HCT116 (cell line): ENCODE measurements at regions not wholly inside any gene's neighbourhood (a gene's known extent, or its start where the extent isn't known, plus 50 kb on each side); places are given as distances from the start of the nearest gene placed in this dataset.

Source experiments
- ATAC-seq: fragments of 200-7000 bp; cut with Tn5 transposase; 2 replicates; pipeline ENCODE4 v1.9.1; 2020; ENCODE audit warnings: mild to moderate bottlenecking, moderate library complexity
- BruUV-seq: library from RNA; stranded (reverse); fragments of 400-500 nt; replicated peaks from 2 replicates; lab custom pipeline; 2021; lab: Mats Ljungman, UMichigan
- CTCF ChIA-PET: fragments of 300-600 bp; sonication (Branson Sonifier 250); formaldehyde crosslinking; loops from one replicate; lab custom pipeline; 2021; ENCODE audit warnings: antibody characterized with exemption; lab: Charles Lee
- POLR2A ChIA-PET: fragments of 300-600, 350-600 bp; sonication (Branson Sonifier 250); formaldehyde crosslinking; loops from one replicate; lab custom pipeline; 2021; ENCODE audit warnings: antibody characterized with exemption; lab: Charles Lee
- RAD21 ChIA-PET, 2 experiments: fragments of 300-600 bp; sonication (Branson Sonifier 250); formaldehyde crosslinking; loops; one replicate each; lab custom pipeline; 2023; ENCODE audit warnings: low total read pairs in 2 of 2; ENCODE audit not compliant: uncharacterized antibody in 2 of 2, unreplicated experiment in 2 of 2, low non-redundant PET in 1 of 2; lab: Charles Lee
- DNase-seq: peaks from one replicate; pipeline ENCODE4 v3.0.0-alpha.2; 2010; ENCODE audit warnings: low read depth, low spot score
- H2AFZ ChIP-seq: fragments of 200-600 bp; shearing (Covaris generic), sonication (generic); 2 replicates; pipeline ENCODE4 v1.6.1; 2017; ENCODE audit warnings: low read depth, mixed run types, mixed read lengths, antibody characterized with exemption, low read length; ENCODE audit not compliant: poor library complexity, severe bottlenecking
- H3K27ac ChIP-seq: 2 replicates; pipeline ENCODE4 v1.5.1; 2012; ENCODE audit warnings: low read depth, low read length
- H3K27me3 ChIP-seq: fragments of 200-600 bp; sonication (generic); 2 replicates; pipeline ENCODE4 v1.6.1; 2016; ENCODE audit warnings: mixed run types, low read length, mixed read lengths; ENCODE audit not compliant: insufficient read depth
- H3K36me3 ChIP-seq, 2 experiments: fragments of 200-500 bp in 1 of 2; fragments of 200-600 bp in 1 of 2; sonication (Bioruptor generic) in 1 of 2; sonication (generic) in 1 of 2; 2 replicates each; pipeline versions ENCODE4 v1.5.1 to v1.6.1; 2014 to 2016; ENCODE audit warnings: low read length in 2 of 2, inconsistent platforms in 1 of 2, mixed read lengths in 1 of 2, mixed run types in 1 of 2; ENCODE audit not compliant: insufficient read depth in 2 of 2, control insufficient read depth in 1 of 2
- H3K4me1 ChIP-seq, 2 experiments: fragments of 200-600 bp in 1 of 2; sonication (generic) in 1 of 2; 2 replicates each; pipeline versions ENCODE4 v1.5.1 to v1.6.1; 2012 to 2017; ENCODE audit warnings: low read length in 2 of 2, inconsistent platforms in 1 of 2, mild to moderate bottlenecking in 1 of 2, mixed read lengths in 1 of 2, mixed run types in 1 of 2, moderate library complexity in 1 of 2; ENCODE audit not compliant: insufficient read depth in 2 of 2, control insufficient read depth in 1 of 2
- H3K4me2 ChIP-seq: fragments of 200-600 bp; sonication (generic); 2 replicates; pipeline ENCODE4 v1.6.1; 2017; ENCODE audit warnings: mixed run types, low read length, mixed read lengths
- H3K4me3 ChIP-seq, 2 experiments: fragments of 200-600 bp in 1 of 2; sonication (generic) in 1 of 2; replicated peaks in 1 of 2; 2 replicates each; pipeline ENCODE4 v1.5.1; 2011 to 2016; ENCODE audit warnings: low read length in 2 of 2, control low read depth in 1 of 2, low read depth in 1 of 2, mild to moderate bottlenecking in 1 of 2, mixed read lengths in 1 of 2, mixed run types in 1 of 2
- H3K79me2 ChIP-seq: fragments of 200-600 bp; sonication (generic); 2 replicates; pipeline ENCODE4 v1.6.1; 2017; ENCODE audit warnings: mild to moderate bottlenecking, mixed run types, low read length, moderate library complexity, mixed read lengths; ENCODE audit not compliant: insufficient read depth
- H3K9ac ChIP-seq: fragments of 200-600 bp; sonication (generic); 2 replicates; pipeline ENCODE4 v1.6.1; 2016; ENCODE audit warnings: low read length, mixed read lengths
- H3K9me2 ChIP-seq: fragments of 200-600 bp; sonication (generic), shearing (Covaris generic); 2 replicates; pipeline ENCODE4 v1.6.1; 2017; ENCODE audit warnings: mixed run types, mild to moderate bottlenecking, moderate library complexity; ENCODE audit not compliant: insufficient read depth
- H3K9me3 ChIP-seq, 2 experiments: fragments of 200-500 bp in 1 of 2; fragments of 200-600 bp in 1 of 2; sonication (Bioruptor generic) in 1 of 2; sonication (generic) in 1 of 2; 2 replicates each; pipeline ENCODE4 v1.6.1; 2014 to 2017; ENCODE audit warnings: low read length in 2 of 2, mixed read lengths in 2 of 2, inconsistent platforms in 1 of 2, low read depth in 1 of 2, mild to moderate bottlenecking in 1 of 2, mixed run types in 1 of 2, moderate library complexity in 1 of 2; ENCODE audit not compliant: control insufficient read depth in 1 of 2, insufficient read depth in 1 of 2
- H4K20me1 ChIP-seq: fragments of 200-600 bp; sonication (generic), shearing (Covaris generic); 2 replicates; pipeline ENCODE4 v1.6.1; 2017; ENCODE audit warnings: mixed run types, mild to moderate bottlenecking, moderate library complexity; ENCODE audit not compliant: insufficient read depth
- ATF3 ChIP-seq: IDR thresholded peaks from 2 replicates; pipeline ENCODE4 v1.6.1; 2012
- CBX3 ChIP-seq: IDR thresholded peaks from 2 replicates; pipeline ENCODE4 v1.6.1; 2012; ENCODE audit warnings: low read depth
- CEBPB ChIP-seq: IDR thresholded peaks from 2 replicates; pipeline ENCODE4 v1.6.1; 2012; ENCODE audit warnings: low read depth
- EGR1 ChIP-seq: IDR thresholded peaks from 2 replicates; pipeline ENCODE4 v1.6.1; 2012; ENCODE audit warnings: low read depth
- ELF1 ChIP-seq: IDR thresholded peaks from 2 replicates; pipeline ENCODE4 v1.6.1; 2012; ENCODE audit warnings: low read depth, borderline replicate concordance
- EZH2 ChIP-seq: fragments of 200-600 bp; sonication (generic); IDR thresholded peaks from 2 replicates; pipeline ENCODE4 v1.6.1; 2017; ENCODE audit warnings: antibody characterized with exemption, mixed run types
- FOSL1 ChIP-seq: IDR thresholded peaks from 2 replicates; pipeline ENCODE4 v1.6.1; 2012; ENCODE audit warnings: low read depth
- JUND ChIP-seq: IDR thresholded peaks from 2 replicates; pipeline ENCODE4 v1.6.1; 2012
- POLR2A ChIP-seq: IDR thresholded peaks from 2 replicates; pipeline ENCODE4 v1.7.0; 2011; ENCODE audit warnings: borderline replicate concordance; ENCODE audit not compliant: insufficient read depth, insufficient read length; ENCODE audit errors: extremely low read depth
- RAD21 ChIP-seq: IDR thresholded peaks from 2 replicates; pipeline ENCODE4 v1.6.1; 2012; ENCODE audit warnings: low read depth, mild to moderate bottlenecking
- SIN3A ChIP-seq: IDR thresholded peaks from 2 replicates; pipeline ENCODE4 v1.6.1; 2012; ENCODE audit warnings: low read depth
- SP1 ChIP-seq: IDR thresholded peaks from 2 replicates; pipeline ENCODE4 v1.6.1; 2012; ENCODE audit warnings: low read depth
- SRF ChIP-seq: IDR thresholded peaks from 2 replicates; pipeline ENCODE4 v1.6.1; 2012; ENCODE audit warnings: low read depth
- TCF7L2 ChIP-seq: IDR thresholded peaks from 2 replicates; pipeline ENCODE4 v1.7.0; 2011; ENCODE audit warnings: borderline replicate concordance, inconsistent platforms; ENCODE audit not compliant: insufficient read depth, insufficient read length; ENCODE audit errors: extremely low read depth
- YY1 ChIP-seq: IDR thresholded peaks from 2 replicates; pipeline ENCODE4 v1.6.1; 2011; ENCODE audit warnings: low read length, low read depth, moderate library complexity, mild to moderate bottlenecking; ENCODE audit not compliant: insufficient replicate concordance; ENCODE audit errors: extremely low read depth
- ZFX ChIP-seq: fragments of 450-650 bp; IDR thresholded peaks from 2 replicates; pipeline ENCODE4 v1.6.1; 2017
- intact Hi-C: fragments of 100-400 bp; cut with micrococcal nuclease; formaldehyde crosslinking; loops from 2 replicates; pipeline ENCODE4 v1.10.0; 2022
- TF ChIP-seq, protein P1 (sequence below): IDR thresholded peaks from 2 replicates; pipeline ENCODE4 v1.6.1; 2012
- TF ChIP-seq, protein P2 (sequence below), 3 experiments: fragments of 200-600 bp in 1 of 3; sonication (generic) in 1 of 3; IDR thresholded peaks in 2 of 3; conservative IDR thresholded peaks in 1 of 3; 2 replicates each; pipeline ENCODE4 v1.5.1; 2012 to 2017; ENCODE audit warnings: low read depth in 2 of 3, low read length in 2 of 3, antibody characterized with exemption in 1 of 3, borderline replicate concordance in 1 of 3, control low read depth in 1 of 3, mild to moderate bottlenecking in 1 of 3, mixed read lengths in 1 of 3, mixed run types in 1 of 3, moderate library complexity in 1 of 3; ENCODE audit not compliant: insufficient read depth in 1 of 3
- TF ChIP-seq, protein P3 (sequence below): IDR thresholded peaks from 2 replicates; pipeline ENCODE4 v1.6.1; 2012; ENCODE audit warnings: low read depth
- TF ChIP-seq, protein P4 (sequence below): IDR thresholded peaks from 2 replicates; pipeline ENCODE4 v1.6.1; 2011; ENCODE audit warnings: mild to moderate bottlenecking, low read length, moderate library complexity; ENCODE audit not compliant: insufficient replicate concordance; ENCODE audit errors: extremely low read depth

- H3K27ac ChIP-seq, result no peak overlapping the region
- no peak for TF ChIP-seq SRF
- no peak for TF ChIP-seq ATF3
- TF ChIP-seq YY1, result no peak
- TF ChIP-seq CEBPB, result no peak
- TF ChIP-seq, protein P1, sequence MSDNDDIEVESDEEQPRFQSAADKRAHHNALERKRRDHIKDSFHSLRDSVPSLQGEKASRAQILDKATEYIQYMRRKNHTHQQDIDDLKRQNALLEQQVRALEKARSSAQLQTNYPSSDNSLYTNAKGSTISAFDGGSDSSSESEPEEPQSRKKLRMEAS, result no peak
- no peak for TF ChIP-seq POLR2A
- TF ChIP-seq EGR1, result no peak
- TF ChIP-seq RAD21, result no peak
- no peak for TF ChIP-seq SP1
- no peak for TF ChIP-seq ZFX
- no peak for TF ChIP-seq EZH2
- TF ChIP-seq SIN3A, result no peak
- TF ChIP-seq FOSL1, result no peak
- no peak for TF ChIP-seq CBX3
- TF ChIP-seq, protein P2, sequence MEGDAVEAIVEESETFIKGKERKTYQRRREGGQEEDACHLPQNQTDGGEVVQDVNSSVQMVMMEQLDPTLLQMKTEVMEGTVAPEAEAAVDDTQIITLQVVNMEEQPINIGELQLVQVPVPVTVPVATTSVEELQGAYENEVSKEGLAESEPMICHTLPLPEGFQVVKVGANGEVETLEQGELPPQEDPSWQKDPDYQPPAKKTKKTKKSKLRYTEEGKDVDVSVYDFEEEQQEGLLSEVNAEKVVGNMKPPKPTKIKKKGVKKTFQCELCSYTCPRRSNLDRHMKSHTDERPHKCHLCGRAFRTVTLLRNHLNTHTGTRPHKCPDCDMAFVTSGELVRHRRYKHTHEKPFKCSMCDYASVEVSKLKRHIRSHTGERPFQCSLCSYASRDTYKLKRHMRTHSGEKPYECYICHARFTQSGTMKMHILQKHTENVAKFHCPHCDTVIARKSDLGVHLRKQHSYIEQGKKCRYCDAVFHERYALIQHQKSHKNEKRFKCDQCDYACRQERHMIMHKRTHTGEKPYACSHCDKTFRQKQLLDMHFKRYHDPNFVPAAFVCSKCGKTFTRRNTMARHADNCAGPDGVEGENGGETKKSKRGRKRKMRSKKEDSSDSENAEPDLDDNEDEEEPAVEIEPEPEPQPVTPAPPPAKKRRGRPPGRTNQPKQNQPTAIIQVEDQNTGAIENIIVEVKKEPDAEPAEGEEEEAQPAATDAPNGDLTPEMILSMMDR (IDR thresholded peaks at IDR 0.05 in 2 of 3, conservative IDR thresholded peaks at IDR 0.05 in 1 of 3; ENCODE audit: borderline replicate concordance in 1 of 3, insufficient read depth in 1 of 3, low read depth in 2 of 3, low read length in 2 of 3), result no peak
- no peak for TF ChIP-seq ELF1
- TF ChIP-seq, protein P3, sequence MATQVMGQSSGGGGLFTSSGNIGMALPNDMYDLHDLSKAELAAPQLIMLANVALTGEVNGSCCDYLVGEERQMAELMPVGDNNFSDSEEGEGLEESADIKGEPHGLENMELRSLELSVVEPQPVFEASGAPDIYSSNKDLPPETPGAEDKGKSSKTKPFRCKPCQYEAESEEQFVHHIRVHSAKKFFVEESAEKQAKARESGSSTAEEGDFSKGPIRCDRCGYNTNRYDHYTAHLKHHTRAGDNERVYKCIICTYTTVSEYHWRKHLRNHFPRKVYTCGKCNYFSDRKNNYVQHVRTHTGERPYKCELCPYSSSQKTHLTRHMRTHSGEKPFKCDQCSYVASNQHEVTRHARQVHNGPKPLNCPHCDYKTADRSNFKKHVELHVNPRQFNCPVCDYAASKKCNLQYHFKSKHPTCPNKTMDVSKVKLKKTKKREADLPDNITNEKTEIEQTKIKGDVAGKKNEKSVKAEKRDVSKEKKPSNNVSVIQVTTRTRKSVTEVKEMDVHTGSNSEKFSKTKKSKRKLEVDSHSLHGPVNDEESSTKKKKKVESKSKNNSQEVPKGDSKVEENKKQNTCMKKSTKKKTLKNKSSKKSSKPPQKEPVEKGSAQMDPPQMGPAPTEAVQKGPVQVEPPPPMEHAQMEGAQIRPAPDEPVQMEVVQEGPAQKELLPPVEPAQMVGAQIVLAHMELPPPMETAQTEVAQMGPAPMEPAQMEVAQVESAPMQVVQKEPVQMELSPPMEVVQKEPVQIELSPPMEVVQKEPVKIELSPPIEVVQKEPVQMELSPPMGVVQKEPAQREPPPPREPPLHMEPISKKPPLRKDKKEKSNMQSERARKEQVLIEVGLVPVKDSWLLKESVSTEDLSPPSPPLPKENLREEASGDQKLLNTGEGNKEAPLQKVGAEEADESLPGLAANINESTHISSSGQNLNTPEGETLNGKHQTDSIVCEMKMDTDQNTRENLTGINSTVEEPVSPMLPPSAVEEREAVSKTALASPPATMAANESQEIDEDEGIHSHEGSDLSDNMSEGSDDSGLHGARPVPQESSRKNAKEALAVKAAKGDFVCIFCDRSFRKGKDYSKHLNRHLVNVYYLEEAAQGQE, result no peak
- TF ChIP-seq, protein P4, sequence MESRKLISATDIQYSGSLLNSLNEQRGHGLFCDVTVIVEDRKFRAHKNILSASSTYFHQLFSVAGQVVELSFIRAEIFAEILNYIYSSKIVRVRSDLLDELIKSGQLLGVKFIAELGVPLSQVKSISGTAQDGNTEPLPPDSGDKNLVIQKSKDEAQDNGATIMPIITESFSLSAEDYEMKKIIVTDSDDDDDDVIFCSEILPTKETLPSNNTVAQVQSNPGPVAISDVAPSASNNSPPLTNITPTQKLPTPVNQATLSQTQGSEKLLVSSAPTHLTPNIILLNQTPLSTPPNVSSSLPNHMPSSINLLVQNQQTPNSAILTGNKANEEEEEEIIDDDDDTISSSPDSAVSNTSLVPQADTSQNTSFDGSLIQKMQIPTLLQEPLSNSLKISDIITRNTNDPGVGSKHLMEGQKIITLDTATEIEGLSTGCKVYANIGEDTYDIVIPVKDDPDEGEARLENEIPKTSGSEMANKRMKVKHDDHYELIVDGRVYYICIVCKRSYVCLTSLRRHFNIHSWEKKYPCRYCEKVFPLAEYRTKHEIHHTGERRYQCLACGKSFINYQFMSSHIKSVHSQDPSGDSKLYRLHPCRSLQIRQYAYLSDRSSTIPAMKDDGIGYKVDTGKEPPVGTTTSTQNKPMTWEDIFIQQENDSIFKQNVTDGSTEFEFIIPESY, result no peak
- TF ChIP-seq TCF7L2, result no peak
- TF ChIP-seq JUND, result no peak
- H3K9me3 ChIP-seq, result no peaks in the 10 kb centered on the region
- H3K9ac ChIP-seq, result no peak overlapping the region
- no peaks in the 10 kb centered on the region for H3K27me3 ChIP-seq
- no peaks in the 10 kb centered on the region for H3K9me2 ChIP-seq
- DNase-seq (no peak), ATAC-seq (no peak)
- ChIA-PET CTCF (interaction anchor here (1.6 kb wide), 1 partner anchor 8 kb away, joined by 5 read pairs; no protein-coding TSS in a partner anchor), RAD21 (no interaction called here), POLR2A (no interaction called here)
- intact Hi-C loops, result no loop called here
- no peak overlapping the region for H2AFZ ChIP-seq
- no peaks in the 10 kb centered on the region for H3K79me2 ChIP-seq
- peaks cover 0 to 5% of the 10 kb centered on the region in 2 experiments; a peak in 1 of 4 replicates for H3K4me1 ChIP-seq
- no peak overlapping the region for H3K4me2 ChIP-seq
- no TSS peak for BruUV-seq
- no peak overlapping the region for H3K4me3 ChIP-seq
- H4K20me1 ChIP-seq, result no peaks in the 10 kb centered on the region
- H3K36me3 ChIP-seq, result no peaks in the 10 kb centered on the region
These were observed 609.4 kb downstream of the SLCO4C1 start for GRCh38 chr5:101686536-101687157.
